GM21423 (cell line): ENCODE measurements at regions not wholly inside any gene's neighbourhood (a gene's known extent, or its start where the extent isn't known, plus 50 kb on each side); places are given as distances from the start of the nearest gene placed in this dataset.
A peak's percentile ranks its signal among the peaks of the same experiment; 100 is the strongest.
"Not testable (repeated sequence)": the region's sequence is repeated elsewhere in the genome, so short reads cannot be mapped to it uniquely, and the experiment has no call there.

Experiments used
- ATAC-seq: cut with Tn5 transposase; IDR thresholded peaks from one replicate; pipeline ENCODE4 v1.9.1; 2021; ENCODE audit warnings: mild to moderate bottlenecking, moderate library complexity; ENCODE audit not compliant: unreplicated experiment

DNA sequence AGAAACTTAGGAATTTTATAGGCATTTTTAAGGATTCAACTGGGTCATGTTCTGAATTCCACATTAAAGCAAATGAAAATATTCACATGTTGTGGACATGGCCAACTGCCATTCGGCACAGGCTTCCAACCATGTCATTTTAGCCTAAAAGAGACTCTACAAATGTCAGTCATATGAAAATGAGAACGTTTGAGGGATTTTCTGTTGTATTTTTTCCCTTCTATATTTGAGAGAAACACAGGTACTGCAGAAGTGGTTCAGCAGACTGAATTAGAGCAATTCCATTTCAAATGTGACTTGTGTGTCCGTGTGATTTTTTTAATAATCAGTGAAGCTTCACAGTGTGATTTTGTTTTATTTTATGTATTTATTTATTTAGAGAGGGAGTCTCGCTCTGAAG, 124.3 kb downstream of the TP53TG3F start:
- not testable (repeated sequence) for ATAC-seq

DNA sequence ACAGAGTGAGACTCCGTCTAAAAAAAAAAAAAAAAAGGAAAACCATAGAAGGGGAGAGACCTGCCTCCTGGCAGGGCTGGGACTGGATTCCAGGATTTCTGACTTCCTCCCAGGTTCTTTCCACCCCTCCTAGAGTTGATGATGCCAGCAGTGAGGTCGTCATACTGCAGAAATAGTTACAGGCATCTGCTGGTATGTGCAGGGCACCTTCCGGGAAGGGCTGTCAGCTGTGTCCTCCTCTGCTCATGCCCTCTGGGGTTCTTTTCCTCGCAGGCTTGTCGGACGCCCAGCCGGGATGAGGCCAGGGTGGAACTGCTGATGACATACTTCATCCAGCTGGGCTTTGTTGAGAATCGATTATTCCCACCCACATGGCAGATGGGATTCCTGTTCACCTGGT, 129.2 kb downstream of the TP53TG3F start:
- not testable (repeated sequence) for ATAC-seq

DNA sequence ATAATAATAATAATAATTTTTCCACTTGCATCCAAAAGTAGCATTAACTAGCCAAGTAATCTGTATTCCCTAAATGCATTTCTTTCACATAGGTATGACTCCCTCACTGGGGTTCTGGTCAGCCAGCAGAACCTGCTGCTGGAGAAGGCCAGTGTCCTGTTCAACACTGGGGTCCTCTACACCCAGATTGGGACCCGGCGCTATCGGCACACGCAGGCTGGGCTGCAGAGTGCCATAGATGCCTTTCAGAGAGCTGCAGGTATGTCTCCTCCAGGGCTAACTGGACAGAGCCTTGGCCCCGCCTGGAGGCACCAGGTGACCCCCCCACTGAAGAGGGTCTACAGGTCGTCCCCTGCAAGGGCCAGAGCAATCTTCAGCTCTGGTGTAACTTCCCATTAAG, 133.9 kb downstream of the TP53TG3F start:
- ATAC-seq: not testable (repeated sequence)

DNA sequence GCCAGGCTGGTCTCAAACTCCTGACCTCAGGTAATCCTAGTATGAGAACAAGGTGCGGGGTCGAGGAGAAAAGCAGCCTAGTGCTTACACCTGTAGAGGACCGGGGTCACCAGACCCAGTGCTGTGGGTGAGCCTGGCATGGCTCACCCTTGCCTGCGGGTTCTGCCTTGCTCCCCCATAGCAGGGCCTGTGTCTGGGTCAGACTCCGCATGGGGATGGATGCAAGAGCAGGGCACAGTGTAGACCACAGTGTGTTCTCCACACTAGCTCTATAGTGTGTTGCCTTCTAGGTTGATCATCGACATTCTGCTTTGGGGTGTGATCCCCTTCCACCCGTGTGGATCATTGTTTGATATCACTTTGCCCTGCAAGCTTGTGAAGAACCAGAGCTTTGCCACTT, 135.7 kb downstream of the TP53TG3F start:
- not testable (repeated sequence) for ATAC-seq

DNA sequence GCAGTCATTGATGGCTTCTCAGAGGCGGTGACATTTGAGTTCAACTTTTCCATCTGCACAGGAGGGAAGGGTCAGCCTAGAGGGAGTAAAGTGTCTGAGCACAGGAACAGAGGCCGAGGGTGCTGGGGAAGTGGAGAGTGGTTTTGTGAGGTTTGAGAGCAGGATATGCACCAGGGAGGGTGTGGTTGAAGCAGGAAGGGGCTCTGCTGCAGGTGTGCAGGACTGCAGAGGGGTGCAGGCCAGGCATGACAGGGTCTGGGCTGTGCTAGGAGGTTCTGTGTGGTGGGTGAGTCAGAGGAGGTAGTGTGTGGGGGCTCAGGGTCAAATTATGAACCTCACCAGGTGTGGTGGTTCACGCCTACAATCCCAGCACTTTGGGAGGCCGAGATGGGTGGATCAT, 141.6 kb downstream of the TP53TG3F start:
- ATAC-seq: peak; percentile 63

DNA sequence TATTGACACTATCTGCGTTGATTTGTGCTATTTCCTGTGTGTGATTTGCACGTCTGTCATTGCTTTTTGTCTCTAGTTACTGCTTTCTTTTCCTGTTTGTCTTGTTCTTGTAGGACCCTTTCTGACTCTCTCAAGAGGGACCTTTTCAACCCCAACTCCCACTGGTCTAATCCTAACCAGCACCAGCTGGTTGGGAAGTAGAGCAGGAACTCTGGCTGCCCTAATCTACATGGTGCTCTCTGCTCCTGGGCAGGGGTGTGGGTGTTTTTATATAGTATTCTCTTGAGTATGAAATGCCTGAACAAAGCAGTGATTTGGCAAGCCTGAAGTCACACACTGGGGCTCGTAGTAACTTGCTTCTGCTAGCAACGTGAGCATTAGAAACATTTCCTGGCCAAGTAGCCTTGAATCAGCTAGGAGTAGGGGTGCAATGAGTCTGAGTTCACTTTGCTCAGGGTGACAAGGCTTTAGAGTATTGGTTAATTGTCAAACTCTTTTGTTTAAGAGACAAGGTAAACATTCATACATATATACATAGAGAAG, 164.2 kb downstream of the TP53TG3F start:
- ATAC-seq: not testable (repeated sequence)

DNA sequence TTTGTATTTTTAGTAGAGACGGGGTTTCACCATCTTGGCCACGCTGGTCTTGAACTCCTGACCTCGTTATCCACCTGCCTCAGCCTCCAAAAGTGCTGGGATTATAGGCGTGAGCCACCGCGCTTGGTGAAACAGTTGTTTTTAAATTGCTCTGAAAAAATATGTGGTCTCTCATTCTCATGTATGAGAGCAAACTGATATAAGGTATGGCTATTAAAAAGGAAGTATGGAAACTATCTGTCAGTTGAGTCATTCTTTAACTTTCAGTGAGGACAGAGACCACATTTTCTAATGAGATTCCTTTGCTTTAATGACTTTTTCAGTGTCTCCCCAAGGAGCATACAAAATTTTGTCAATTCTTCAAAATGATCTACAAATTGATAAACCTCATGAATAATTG, 169.5 kb downstream of the TP53TG3F start:
- ATAC-seq: not testable (repeated sequence)

DNA sequence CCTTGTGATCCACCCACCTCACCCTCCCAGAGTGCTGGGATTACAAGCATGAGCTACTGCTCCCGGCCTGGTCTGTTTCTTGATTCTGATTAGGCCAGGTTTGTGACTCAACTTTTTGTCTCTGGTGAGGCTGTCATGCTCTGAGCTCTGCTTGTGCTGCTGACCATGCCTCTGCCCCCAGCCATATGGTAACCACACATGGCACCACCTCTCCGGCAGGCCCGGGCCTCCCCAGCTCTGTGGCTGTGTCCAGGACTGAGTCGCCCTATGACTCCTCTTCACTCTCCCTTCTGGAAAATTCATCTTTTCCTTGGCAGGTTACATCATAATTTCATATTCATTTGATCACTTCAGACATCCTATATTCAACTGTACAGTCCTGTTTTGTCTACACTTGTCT, 172.3 kb downstream of the TP53TG3F start:
- not testable (repeated sequence) for ATAC-seq

DNA sequence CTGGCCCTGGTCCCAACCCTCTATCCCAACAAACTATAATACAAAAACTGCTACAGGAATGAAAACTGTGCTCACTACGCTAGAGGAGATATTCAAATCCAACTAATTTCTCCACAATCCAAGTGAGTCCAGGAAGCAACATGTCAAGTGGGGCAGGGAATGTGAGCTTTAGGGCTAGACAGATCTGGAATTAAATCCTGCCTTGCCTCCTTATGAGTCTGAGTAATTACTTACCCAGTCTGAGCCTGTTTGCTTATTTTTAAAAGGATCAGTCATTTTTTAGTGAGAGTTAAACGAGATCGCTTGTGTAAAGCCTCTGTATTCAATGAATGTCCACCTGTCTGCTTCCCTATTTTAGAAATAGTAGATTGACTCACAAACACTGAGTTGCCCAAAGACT, 174.6 kb downstream of the TP53TG3F start:
- ATAC-seq: not testable (repeated sequence)

DNA sequence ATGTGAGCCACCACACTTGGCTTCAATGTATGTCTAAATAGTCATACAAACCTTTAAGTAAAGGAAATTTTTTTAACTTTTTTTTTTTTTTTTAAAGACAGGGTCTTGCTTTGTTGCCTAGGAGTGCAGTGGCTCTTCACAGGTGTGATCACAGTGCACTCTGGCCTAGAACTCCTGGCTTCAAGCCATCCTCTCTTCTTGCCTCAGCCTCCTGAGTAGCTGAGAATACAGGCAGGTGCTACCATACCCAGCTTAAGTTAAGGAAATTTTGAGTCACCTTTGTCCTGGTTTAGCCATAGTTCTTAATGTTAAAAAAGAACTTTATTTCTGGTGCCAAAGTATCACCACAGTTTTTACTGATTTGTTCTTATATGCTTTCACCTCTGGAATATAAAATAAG, 177.3 kb downstream of the TP53TG3F start:
- ATAC-seq: not testable (repeated sequence)

DNA sequence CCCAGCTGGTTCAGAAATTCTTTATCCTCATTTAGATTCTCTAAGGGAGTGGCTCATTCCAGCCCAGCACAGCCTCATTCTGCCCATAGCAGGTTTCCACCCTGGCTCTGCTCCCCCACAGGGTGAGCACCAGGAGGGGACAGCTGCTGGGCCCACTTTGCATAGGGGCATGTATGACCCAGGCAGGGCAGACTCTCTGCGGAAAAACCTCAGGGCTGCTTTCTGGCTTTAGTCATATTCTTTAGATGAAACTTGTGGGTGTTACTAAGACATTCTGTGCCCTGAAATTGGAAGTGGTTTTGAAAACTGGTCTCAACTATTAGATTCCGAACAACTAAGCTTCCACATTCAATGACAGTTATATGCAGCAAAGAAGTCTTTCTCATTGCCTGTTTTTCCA, 183.9 kb downstream of the TP53TG3F start:
- ATAC-seq: peak; percentile 89

DNA sequence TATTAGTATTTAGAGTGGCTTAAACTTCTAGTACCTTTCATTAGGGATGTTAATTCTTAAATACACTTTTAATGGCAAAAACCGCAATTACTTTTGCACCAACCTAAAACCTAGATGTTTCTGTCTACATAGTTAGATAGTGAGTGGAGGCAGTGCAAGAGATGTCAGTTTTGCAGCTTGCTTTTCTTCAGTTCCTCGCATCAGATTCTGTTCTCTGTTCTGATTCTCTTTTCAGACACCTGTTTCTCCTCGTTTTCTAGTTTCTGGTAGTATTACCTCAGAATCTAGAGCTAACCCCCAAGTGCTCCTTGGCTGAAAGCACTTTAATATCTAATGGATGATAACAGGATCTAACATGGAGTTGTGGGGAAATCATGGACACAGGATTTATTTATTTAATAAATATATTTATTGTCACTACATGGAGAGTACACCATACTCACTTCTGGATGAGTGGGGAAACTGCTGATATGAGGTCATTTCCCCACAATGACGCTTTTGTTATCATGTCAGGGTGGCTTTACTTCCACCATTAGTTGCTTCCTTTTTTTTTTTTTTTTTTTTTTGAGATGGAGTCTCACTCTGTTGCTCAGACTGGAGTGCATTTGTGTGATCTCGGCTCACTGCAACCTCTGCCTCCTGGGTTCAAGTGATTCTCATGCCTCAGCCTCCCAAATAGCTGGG, 184.4 kb downstream of the TP53TG3F start:
- ATAC-seq: peak; percentile 44

DNA sequence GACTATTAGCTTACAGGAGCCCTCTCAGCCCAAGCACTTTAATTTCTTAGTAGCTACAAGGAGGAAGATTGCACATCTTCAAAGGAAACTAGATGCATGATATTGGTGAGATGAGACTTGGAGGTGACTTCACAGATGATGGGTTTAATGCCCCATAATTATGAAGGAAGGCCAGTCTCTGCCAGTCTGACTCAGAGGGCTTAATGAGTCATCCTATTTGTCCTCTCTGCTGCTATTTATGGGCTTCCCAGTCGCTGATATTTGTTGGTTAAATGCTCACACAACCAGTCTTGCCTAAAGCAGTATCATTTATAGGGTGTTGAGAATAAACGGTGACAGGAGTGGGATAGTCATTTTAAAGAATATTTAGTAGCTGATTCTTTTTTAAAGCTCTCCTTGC, 187.0 kb downstream of the TP53TG3F start:
- not testable (repeated sequence) for ATAC-seq

DNA sequence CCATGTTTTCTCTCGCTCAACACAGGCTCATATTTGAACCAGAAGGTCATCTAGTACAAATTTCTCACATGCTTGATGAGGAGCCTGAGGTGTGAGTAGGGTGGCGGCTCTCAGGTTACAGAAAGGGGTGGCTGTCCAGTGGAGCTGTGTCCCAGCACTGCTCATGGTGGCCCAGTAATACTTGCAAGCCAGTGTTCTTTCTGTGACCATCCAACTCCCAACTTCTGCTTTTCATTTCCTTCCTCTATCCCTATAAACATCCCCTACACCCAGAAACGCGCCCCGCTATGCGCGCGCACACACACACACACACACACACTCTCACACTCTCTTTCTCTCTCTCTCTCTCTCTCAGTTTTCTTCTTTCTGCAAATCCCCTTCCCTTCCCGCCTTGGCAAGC, 196.3 kb downstream of the TP53TG3F start:
- not testable (repeated sequence) for ATAC-seq

DNA sequence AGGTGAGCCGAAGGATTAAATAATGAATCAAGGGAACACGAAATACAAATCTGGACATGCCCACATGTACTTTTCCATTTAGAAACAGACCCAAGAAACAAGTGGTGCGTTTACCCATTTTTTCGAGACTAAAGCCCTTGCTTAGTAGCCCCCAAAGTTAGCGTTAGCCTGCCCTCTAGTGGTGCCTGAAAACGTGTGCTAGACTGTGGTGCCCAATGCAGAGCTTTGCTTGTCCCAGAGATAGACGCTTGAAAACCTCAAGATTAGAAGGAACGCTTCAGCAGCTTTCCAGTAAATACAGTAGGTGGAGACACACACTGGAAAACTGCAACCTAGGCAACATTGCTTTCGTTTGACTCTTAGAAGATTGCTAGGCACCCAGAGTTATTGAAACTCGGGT, 197.0 kb downstream of the TP53TG3F start:
- ATAC-seq: peak; percentile 74

DNA sequence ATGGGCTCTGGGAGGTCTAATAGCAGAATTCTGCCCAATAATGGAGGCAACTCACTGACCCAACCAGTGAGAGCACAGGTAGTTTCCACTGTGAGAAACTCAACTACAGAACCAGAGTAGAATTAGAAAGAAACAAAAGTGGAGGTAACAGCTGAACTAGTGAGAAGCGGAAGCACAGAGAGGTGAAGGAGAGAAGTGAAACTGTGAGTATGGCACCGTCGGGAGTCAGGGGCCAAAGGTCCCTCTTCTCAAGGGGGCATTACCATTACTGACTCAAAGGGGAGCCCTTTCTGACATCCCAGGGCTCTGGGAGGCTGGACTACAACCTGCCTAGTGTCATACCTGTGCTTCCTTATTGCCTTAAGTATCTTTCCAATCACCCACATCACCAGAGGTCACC, 198.3 kb downstream of the TP53TG3F start:
- peak; percentile 65 for ATAC-seq

DNA sequence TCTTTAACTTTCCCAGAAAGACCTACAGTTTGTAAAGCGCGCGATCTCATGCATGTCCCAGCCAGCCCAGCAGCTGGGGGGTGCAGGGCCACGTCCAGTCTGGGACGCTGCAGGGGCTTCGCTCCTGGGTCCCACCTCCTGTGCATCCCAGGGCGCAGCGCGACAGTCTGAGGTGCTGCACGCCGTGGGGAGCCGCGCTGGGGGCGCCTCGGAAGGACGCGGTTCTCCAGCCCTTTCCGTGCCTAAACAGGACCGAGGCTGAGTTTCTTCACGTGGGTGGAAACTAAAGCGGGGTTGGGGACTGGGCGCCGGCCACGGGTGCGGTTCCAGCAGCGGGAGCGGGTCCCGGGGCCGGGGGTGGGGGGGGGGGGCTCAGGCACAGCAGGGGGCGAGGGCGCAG, 221.4 kb downstream of the TP53TG3F start:
- ATAC-seq: not testable (repeated sequence)

DNA sequence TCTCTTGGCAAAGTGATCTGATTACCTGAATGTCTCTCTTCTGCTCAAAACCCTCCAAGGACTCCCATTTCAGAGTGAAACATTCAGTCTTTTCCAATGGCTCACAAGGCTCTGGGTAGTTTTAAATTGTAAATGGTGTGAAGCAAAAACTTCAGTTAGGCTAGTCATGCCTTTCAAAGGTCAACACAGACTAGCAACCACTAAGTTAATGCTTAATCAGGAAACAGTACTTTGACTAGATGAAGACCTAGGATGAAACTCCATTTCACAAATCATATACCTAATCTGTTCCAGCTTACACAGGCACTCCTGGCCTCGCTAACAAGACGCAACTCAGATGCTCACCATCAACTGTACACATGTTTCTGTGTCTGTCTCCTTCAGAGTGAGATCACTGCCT, 240.9 kb downstream of the TP53TG3F start:
- ATAC-seq: not testable (repeated sequence)

DNA sequence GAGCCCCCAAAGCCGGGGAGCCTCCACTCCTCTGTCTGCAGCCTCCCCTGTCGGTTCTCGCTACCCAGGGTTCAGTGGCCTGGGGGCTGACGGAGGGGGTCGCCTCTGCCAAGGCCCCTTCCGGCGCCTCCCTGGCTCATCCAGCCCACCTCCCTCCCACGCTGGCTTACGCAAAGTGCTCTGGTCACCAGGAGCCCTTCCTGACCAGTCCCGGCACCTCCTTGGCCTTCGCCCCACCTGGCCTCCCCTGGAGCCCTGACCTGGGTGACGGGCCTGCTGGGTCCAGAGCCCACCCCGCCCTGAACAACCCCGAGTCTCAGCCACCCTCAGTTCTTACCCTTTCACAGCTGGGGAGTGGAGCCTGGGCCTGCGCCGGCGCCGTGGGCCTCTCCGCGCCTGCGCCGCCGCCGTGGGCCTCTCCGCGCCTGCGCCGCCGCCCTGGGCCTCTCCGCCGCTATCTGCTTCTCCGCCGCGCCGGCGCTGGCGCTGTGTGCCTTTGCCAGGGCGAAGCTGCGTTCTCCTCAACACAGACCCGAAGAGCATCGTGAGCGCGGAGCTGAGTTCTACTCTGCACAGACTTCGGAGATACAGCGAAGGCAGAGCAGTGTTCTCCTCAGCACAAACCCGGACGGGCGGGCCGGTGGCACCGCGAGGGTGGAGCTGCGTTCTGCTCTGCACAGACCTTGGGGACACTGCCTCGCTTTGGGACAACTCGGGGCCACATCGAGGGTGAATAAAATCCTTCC, 247.6 kb downstream of the TP53TG3F start:
- ATAC-seq: not testable (repeated sequence)

DNA sequence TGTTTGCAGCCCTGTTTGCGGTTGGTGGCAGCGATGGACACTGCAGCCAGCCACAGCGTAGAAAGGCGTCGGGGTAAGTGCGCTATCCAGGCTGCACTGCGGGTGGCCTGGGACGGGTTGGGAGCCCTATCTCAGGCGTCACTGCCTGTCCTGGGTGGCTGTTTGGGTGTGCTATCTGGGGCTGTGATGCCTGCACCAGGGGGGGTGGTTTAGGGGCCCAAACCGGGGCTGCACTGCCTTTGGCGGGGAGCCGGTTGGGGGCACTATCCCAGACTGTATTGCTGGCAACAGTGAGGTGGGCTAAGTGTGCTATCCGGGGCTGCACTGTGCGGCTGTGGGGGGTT, 248.2 kb downstream of the TP53TG3F start:
- not testable (repeated sequence) for ATAC-seq

DNA sequence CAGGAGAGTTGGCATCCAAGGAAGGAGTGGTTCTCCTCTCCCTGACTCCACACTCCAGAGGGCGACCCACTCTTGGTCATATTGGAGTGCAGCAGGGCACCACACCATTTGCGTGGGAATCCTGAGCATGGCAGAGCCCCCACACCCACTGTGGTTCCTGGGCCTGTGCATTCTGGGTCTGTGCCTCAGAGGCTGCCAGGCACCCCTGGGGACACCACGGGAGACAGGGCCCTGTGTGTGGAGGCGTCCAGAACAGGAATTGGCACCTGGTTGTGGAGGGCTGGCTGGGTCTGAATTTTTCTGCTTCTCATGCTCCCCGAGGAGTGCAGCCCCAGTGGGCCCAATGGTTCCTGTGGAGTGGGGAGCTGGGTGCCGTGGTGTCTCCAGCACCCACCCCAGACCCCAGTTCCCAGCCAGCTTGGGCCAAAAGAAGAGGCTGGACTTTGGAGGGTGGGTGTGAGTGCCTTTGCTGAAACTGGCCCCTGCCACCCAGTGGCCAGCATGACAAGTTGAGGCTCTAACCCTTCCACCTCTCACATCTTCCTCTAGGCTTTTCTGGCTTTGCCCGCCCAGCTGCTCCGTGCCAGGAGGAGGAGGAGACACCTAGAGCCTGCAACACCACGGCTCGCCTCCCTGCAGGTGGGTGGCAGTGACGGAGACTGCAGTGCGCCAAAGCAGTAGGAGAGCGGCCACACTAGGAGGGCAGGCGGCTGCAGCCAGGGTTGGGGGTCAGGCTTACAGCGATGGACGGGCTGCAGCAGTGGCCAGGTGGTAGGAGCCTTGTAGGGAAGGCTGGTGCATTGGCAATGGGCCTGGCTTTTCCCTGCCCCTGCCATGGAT, 250.7 kb downstream of the TP53TG3F start:
- ATAC-seq: not testable (repeated sequence)
